ENCODE measurements at regions not wholly inside any gene's neighbourhood (a gene's known extent, or its start where the extent isn't known, plus 50 kb on each side); places are given as distances from the start of the nearest gene placed in this dataset.

- TF ChIP-seq CTCF (IDR thresholded peaks at IDR 0.05; ENCODE audit: low read depth, low read length) (peak; percentile 73), EZH2phosphoT487 (IDR thresholded peaks at IDR 0.05; ENCODE audit: low read depth) (no peak)
Observed at GRCh38 chr2:122300758-122301157, 545.3 kb downstream of the TSN start.

Data from OCI-LY3 (cell line).